Left lobe of liver (tissue), 2 donors: ENCODE measurements at regions not wholly inside any gene's neighbourhood (a gene's known extent, or its start where the extent isn't known, plus 50 kb on each side); places are given as distances from the start of the nearest gene placed in this dataset.

ENCODE experiments used
- ATAC-seq: fragments of 200-7000 bp; cut with Tn5 transposase; one replicate; pipeline ENCODE4 v1.9.1; 2020; ENCODE audit warnings: mild to moderate bottlenecking, moderate library complexity
- DNase-seq: peaks from one replicate; pipeline ENCODE4 v3.0.0-alpha.2; 2020; ENCODE audit warnings: low spot score
- donor health status: DM: no; HTN: no; CAD: no; lungs with moderate emphysema.
- donor health status: DM: no; HTN: yes; CAD: no.

GRCh38 chr14:49946320-49947141 lies 53.6 kb downstream of the ARF6 start:
- ATAC-seq: no peak
- no peak for DNase-seq

- DNase-seq: no peak
These were observed 54.6 kb downstream of the ARF6 start for GRCh38 chr14:49947506-49947905.

GRCh38 chr14:49950275-49951228 lies 57.7 kb downstream of the ARF6 start:
- ATAC-seq: peak; percentile 96
- peak; percentile 79 for DNase-seq

More at GRCh38 chr14:49947506-49947905, 54.6 kb downstream of the ARF6 start:
- ATAC-seq: no peak

- DNase-seq (no peak), ATAC-seq (no peak)
These were observed 58.3 kb downstream of the ARF6 start for GRCh38 chr14:49951229-49951607.

GRCh38 chr14:49951691-49952345 lies 58.9 kb downstream of the ARF6 start:
- no peak for DNase-seq
- ATAC-seq: no peak

GRCh38 chr14:49953196-49953595 lies 60.3 kb downstream of the ARF6 start:
- no peak for DNase-seq

GRCh38 chr14:49954171-49954631 lies 61.3 kb downstream of the ARF6 start:
- ATAC-seq (no peak), DNase-seq (no peak)

More at GRCh38 chr14:49953196-49953595, 60.3 kb downstream of the ARF6 start:
- no peak for ATAC-seq

GRCh38 chr14:49955024-49955423 lies 62.1 kb downstream of the ARF6 start:
- DNase-seq (no peak), ATAC-seq (no peak)

GRCh38 chr14:49957089-49957852 lies 64.4 kb downstream of the ARF6 start:
- ATAC-seq: peak; percentile 39
- no peak for DNase-seq

- DNase-seq (no peak), ATAC-seq (no peak)
These were observed 67.0 kb downstream of the ARF6 start for GRCh38 chr14:49959822-49960408.

- DNase-seq (no peak), ATAC-seq (no peak)
These were observed 67.6 kb downstream of the ARF6 start for GRCh38 chr14:49960453-49960852.

- ATAC-seq (no peak), DNase-seq (no peak)
These were observed 68.7 kb downstream of the ARF6 start for GRCh38 chr14:49961270-49962222.

- ATAC-seq (no peak), DNase-seq (no peak)
These were observed 69.7 kb downstream of the ARF6 start for GRCh38 chr14:49962621-49963020.

GRCh38 chr14:49965068-49965651 lies 72.3 kb downstream of the ARF6 start:
- ATAC-seq (peak; percentile 70), DNase-seq (peak; percentile 68)

GRCh38 chr14:49966304-49966809 lies 73.5 kb downstream of the ARF6 start:
- peak; percentile 76 for DNase-seq

GRCh38 chr14:49966971-49967630 lies 74.2 kb downstream of the ARF6 start:
- no peak for DNase-seq
- ATAC-seq: no peak

More at GRCh38 chr14:49966304-49966809, 73.5 kb downstream of the ARF6 start:
- ATAC-seq: peak; percentile 91

GRCh38 chr14:49969961-49970360 lies 77.1 kb downstream of the ARF6 start:
- ATAC-seq (no peak), DNase-seq (no peak)
